HK-2 (cell line): ENCODE measurements at regions not wholly inside any gene's neighbourhood (a gene's known extent, or its start where the extent isn't known, plus 50 kb on each side); places are given as distances from the start of the nearest gene placed in this dataset.

Source experiments
- DNase-seq: peaks from one replicate; pipeline ENCODE4 v3.0.0-alpha.2; 2018; ENCODE audit not compliant: unreplicated experiment

DNA sequence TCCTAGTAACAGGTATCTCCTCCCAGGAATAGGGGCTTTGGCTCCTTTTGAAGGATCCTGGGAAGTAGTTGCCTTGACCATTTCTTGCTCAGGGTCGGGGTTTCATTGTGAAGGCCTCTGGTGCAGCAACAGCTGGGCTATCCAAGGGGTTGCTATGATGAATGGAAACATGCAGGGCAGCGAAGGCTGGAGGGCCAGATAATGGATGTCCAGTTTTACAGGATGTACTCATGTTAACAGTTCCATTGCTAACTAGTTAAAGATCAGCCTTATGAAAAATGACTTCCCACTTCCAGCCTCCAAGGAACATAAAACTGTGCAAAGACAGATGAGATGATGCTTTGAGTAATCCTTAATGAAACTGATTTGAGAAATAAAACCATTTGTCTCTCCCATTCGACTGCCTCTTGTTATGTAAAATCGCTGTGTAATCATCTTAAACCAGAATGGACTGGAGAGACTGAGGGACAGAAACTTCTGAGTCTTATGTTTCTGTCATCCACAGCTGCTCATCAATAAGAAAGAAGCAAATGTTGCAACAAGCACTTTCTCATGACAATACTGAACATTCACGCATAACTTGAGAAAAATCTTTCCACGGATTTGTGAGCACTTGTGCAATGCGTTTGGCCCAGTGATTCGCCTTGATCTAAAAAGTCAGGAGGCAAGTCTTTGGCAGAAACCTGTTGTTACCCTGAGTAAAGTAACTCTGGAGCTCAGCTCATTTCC, 473.5 kb upstream of the RGMA start:
- DNase-seq = no peak

DNA sequence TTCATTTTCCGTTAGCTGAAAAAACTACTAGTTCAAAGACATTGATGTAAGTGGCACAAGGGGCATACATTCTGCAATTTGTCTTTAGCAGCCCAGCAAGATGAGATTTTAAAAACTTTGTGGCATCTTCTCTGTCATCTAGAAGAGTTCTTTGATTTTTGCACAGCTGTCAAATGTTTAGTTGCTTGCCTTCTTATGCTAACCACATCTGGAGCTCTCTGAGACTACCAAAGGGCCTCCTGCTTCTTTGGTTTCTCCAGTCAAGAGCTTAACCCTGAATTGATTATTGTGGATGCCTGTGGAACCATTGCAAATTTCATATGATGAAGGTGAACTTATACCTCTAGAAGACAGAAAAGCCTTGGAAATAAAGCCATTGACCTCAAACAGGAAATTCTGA, 468.7 kb upstream of the RGMA start:
- DNase-seq = no peak

DNA sequence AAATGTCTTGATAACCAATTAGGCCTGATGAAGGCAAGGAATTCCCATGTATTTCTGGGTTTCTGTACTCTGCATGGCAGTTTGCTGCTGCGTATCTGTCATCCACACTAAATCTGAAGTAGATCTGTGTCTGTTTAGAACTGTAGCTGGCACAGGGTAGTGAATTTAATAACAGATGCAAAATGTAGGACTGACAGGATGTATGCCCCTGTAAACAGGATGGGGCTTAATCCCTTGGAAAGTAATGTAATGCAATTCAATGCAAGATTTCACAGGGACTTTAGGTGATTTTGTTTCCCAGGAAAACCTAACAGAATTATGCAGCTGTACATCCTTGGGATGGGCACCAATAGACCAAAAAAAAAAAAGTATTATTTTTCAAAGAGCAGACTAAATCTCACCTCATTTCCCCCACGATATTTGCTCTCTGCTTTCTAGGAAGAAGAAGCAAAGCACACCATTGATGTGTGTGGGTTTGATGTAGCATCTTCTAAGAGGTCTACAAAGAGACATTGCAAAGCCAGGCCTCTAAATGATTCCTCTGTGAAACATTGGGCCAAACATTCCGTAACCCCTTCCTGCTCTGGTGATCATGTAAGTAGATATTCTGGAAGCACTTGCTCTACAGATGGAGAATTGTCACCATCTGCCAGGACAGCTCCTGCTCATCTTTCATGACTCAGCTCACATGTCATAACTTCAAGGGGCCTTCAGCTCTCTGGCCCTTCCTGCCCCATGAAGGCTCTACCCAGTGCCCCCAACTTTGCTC, 464.3 kb upstream of the RGMA start:
- DNase-seq = no peak

DNA sequence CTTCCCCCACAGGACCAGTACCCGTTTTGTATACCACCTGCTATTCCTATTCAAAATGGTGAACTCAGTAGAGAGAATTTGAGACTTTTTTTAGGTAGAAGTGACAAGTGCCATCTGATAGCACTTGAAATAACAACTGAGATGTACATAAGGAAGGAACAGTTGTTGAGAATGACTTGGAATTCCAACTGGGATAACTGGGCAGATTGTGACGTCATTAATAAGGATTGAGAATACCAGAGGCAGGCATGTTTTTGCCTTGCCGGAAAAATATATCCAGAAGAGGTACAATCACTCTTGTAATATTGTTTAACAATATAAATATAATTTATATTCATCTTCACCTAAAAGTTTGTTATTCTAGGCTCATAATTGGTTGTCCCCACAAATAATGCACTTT, 454.1 kb upstream of the RGMA start:
- DNase-seq = no peak

DNA sequence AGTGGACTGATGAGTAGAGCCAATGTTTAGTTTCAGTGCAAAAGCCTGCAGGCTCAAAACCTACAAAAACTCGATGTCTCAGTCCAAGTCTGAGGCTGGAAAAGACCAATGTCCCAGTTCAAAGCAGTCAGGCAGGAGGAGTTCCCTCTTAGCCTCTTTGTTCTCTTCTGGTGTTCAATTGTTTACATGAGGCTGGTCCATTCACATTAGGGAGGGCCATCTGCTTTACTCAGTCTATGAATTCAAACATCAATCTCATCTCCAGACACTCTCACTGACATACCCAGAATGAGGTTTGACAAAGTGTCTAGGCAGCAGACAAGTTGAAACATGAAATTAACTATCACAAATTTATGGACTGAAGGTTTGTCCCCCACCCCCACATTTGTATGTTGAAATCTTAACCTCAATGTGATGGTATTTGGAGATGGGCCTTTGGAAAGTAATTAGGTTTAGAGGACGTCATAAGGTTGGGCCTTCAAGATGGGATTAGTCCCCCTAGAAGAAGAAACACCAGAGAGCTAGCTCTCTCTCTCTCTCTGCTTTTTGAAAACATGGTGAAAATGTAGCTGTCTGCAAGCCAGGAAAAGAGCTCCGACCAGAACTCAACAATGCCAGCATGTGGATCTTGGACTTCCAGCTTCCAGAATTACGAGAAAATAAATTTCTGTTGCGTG, 438.5 kb upstream of the RGMA start:
- DNase-seq = no peak

- no peak for DNase-seq
These were observed 435.4 kb upstream of the RGMA start for GRCh38 chr15:93524432-93524831.

- DNase-seq = no peak
These were observed 434.5 kb upstream of the RGMA start for GRCh38 chr15:93523481-93523880.

DNA sequence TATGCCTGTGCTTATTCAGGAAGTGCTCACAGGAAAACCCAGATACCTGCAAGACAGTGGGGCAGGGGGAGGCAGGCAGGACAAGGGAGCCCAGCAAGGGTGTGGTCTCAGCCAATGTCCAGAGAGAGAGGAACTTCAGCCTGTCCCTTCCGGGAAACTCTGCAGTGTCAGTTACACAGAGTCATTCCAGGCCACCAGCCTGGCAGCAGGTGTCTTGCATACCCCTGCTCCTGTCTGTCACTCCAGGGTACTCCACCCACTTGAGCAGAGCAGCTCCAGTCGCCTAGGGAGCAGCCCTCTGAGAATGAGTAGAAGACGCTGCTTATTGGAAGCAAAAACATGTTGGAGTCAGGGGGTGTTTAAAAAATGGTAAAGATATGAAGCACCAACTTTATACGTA, 431.2 kb upstream of the RGMA start:
- no peak for DNase-seq

DNA sequence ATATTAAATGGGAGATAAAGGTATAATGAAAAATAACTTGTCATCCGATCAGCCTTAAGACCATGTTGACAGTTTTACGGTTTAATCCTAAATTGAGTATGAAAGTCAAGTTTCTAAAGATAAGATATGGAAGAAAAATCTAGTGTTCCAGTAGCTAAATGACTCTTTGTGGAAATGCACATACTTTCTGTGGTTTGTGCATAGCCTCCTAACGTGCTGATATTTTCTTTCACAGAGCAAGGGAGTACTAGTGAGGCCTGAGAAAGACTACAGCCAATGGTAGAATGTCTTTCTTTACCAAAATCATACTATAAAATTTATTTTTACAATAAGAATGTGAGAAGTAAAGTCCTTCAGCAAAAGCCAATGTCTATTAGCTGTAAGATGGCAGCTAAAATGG, 430.6 kb upstream of the RGMA start:
- no peak for DNase-seq

- no peak for DNase-seq
These were observed 428.2 kb upstream of the RGMA start for GRCh38 chr15:93517176-93517575.

DNA sequence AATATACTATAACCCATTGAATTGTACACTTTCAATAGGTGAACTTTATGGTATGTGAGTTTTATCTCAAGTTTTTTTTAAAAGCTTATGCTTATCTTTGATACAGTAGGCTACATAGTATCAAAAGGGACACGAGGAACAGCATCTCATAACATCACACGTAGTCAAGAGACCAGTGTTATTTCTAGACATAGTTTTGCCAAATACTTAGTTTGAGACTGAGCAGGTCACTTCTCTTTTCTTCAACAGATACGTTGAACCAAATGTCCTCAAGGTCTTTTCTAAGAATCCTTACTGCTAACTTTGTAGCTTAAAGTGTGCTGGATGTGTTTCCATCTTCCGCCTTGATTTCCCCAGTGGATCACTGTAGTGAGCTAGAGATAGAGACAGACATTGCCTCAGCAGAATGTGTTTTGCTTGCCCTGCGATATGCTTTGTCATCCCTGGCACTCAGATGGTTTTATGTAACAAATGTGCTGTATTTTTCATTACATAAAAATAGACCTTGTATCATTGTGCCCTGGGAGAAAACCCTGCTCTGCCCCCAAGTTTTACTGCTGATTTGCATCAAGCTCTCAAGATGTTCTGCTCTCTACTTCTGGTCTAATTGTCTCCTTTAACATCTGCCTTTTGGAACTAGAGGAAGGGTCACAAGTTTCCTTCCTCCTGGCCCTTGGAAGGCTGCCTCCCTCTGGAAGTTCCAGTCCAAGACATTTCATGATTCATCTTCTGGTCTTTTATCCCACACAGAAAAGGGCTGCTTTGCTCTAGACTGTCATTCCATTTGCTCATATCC, 426.4 kb upstream of the RGMA start:
- DNase-seq = no peak

- no peak for DNase-seq
These were observed 417.6 kb upstream of the RGMA start for GRCh38 chr15:93506646-93507045.

- no peak for DNase-seq
These were observed 416.5 kb upstream of the RGMA start for GRCh38 chr15:93505506-93505905.

- no peak for DNase-seq
These were observed 412.9 kb upstream of the RGMA start for GRCh38 chr15:93501946-93502345.

DNA sequence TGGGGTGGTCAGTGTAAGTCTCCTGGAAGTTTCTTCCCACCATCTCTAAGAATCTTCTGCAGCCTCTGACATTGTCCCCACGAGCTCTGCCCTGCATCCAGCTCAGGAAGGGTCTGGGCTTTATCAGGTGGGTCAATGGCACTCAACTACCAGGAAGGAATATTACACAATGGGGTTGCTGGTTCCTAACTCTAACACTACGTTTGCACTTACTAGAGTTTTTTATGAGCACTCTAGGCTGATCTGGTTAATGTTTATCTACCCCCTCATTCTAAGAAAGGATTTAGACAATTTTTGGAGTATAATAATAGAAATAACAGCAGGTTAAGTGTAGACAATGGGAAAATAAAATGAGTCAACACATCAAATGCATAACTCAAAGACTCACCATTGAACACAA, 411.1 kb upstream of the RGMA start:
- DNase-seq = no peak

GRCh38 chr15:93497291-93497690, 408.3 kb upstream of the RGMA start:
- DNase-seq = no peak

GRCh38 chr15:93496888-93497287, 407.9 kb upstream of the RGMA start:
- DNase-seq = no peak

DNA sequence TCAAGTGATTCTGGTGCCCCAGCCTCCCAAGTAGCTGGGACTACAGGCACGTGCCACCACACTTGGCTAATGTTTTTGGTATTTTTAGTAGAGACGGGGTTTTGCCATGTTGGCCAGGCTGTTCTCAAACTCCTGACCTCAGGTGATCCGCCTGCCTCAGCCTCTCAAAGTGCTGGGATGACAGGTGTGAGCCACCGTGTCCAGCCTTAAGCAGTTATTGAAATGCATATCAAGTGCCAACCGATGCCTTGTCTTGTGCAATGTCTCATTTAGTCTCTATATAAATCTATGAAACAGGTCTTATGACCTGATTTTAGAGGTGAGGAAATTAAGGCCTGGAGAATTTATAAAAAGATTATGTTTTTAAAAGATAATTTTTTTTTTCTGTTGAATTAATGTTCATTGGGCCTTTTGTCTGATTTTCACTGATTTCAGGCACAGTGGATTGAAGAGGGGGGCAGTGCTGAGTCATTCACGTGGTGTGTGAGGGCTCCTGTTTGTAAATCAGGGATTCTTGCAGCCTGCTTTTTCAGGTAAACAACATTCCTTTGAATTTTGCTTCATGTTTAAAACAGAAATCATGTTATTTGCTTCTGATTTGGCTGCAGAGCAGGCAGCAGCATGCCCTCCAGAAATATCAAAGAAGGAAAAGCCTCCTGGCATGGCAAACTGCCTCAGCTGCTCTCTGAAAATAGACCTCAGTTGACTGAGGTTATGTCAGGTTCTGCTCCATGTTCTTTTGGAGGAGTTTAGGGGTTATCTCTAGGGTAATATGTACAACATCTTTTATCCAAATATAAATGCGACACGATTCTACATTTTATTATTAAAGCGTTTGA, 407.0 kb upstream of the RGMA start:
- no peak for DNase-seq

DNA sequence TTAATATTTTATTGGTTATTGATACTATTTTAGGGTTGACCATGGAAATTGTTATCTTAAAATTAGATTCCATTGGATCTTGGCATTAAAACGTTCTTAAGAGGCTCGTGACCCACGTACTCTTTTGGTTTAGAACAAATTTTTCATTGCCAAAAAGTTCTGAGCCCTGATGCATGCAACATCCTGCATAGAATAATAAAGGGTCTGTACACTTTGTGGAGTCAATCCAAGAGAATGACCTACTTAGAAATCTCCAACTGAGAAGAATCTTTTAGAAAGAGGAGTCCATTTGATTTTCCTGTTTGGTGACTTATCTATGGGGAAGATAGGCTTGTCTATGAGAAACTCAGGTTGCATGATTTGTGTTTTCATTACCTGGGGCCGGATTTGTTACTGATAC, 404.2 kb upstream of the RGMA start:
- no peak for DNase-seq

- DNase-seq = no peak
These were observed 402.3 kb upstream of the RGMA start for GRCh38 chr15:93491291-93491690.

DNA sequence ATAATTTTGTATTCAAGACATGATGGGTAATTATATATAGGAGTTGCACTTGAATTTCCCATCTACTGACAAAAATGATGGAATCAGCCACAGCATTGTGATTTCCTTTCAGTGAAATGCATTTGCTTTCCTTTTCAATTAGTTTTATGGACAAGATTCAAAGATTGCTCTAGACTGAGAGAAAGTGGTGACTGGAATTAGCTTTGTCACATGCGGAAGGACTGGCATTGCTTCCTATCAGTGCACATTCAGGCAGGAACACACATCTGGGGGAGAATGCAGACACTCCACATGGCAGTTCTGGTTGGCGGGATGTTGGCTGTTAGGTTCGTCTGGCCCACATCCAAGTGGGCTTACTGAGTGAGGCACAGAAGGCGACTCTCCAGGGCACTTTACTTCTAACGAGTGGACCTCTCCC, 399.3 kb upstream of the RGMA start:
- no peak for DNase-seq
